ENCODE measurements at regions not wholly inside any gene's neighbourhood (a gene's known extent, or its start where the extent isn't known, plus 50 kb on each side); places are given as distances from the start of the nearest gene placed in this dataset.

DNA sequence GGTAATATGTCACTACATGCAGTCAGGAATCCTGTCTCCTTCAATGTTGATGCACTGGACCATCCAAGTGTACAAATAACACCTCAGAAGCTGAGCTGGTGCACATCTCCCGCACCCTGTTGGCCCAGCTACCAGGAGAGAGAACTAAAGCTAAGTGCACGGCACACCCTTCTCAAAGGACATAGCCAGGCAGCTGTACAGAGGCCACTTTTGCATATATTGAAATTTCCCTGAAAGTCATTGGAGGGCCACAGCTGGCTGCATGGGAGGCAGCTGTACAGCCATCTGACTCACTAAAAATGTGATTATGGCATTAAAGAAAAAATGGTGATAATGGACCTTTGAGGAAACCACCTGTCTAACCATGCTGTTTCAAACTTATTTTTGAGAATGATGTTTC, 441.7 kb downstream of the CBLN2 start:
- no peak for DNase-seq (ENCODE audit: low read depth in 3 of 3, low spot score in 2 of 3)

DNA sequence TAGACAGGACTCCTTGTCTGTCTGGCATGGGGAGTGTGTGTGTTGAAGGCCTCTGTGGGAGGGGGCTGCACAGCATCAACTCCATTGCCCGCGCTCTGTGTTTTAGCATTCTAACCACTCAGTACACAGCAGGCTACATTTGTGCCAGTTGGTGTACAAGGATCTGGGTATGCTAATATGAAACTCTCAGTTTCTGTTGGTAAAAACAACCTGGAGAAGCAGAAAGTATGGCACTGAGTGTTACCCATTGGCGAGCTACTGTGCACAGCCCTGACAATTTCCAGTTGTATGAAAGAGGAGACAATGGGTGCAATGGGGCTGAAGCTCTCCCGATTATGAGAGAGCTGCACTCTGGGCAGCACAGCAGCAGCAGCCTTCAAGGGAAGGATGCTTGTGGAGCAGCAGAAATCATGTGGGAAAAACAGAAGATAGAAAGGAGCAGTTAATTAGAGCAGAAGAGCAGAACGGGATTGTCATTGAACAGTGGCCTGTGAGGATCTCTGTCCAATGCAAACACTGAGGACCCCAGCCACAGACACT, 443.6 kb downstream of the CBLN2 start:
- DNase-seq (ENCODE audit: low read depth in 3 of 3, low spot score in 2 of 3), result no peak

DNA sequence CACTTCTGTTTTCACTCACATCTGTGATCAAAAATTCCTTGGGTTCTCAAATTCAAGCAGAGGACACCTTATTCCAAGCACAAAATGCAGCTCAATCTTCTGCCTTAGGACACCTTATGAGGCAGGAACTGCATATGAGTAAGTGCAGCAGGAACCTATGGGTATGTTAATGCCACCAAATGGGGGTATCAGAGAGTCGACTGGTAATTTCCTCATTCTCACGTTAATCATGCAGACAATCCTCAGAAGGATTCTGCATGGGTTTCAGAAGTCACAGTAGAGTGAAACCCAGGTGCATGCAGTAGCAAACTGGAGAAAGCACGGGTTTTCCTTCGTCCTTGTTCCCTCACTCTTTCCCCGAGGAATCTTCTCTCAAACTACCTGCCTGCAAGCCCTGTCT, 452.8 kb downstream of the CBLN2 start:
- DNase-seq (ENCODE audit: low read depth in 3 of 3, low spot score in 2 of 3), result no peak

DNA sequence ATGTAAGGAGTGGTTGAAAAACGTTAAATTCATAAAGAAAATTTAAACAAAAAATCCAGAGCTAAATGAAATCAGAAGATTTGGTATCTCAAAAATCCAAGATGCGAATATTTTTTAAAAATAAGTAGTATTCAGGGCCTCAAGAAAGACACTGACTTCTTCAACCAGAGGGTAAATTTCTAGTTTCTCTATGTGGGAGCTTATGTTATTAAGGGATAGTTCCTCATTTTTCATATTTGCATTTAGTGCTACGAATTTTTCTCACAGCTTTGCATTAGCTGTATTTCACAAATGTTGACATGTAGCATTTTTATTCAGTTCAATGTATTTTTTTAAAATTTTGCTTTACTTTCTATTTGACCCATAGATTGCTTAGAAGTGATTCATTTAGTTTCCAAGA, 454.7 kb downstream of the CBLN2 start:
- no peak for DNase-seq (ENCODE audit: low read depth in 3 of 3, low spot score in 2 of 3)

DNA sequence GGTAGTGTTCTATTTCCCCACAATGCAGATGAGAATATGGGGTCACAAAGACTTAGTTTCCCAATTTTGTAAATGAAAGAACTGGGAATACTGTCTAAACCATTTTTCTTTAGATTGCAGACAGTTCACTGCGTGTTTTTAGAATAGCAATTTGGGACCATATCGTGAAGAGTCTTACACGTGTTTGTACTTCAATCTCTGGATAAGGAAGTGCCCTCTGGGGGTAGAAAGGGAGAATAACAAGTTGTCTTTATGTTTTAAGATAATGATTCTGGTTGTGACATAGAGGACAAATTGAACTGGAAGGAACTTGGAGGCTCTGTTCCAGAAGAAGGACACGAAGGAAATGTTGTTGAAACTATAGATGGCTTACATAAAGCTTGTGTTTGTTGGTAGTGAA, 457.7 kb downstream of the CBLN2 start:
- no peak for DNase-seq (ENCODE audit: low read depth in 3 of 3, low spot score in 2 of 3)

DNA sequence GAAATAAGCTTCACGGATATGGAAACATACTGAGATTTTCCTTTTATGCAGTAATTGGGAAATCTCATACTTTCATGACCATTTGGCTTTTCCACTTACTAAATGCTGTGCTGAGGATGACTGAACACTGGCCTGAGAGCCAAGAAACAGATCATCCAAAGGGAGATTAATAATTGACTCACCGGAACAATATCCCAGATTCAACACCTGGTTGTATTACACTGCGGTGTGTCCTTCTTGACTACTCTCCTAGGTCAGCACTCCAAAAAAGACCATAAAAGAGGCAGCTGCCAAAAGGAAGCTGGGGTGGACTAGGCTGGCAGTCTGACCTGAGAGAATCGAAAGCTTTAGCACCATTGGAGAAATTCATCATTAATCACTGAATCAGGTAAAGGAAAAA, 469.1 kb downstream of the CBLN2 start:
- DNase-seq (ENCODE audit: low read depth in 3 of 3, low spot score in 2 of 3), result no peak

DNA sequence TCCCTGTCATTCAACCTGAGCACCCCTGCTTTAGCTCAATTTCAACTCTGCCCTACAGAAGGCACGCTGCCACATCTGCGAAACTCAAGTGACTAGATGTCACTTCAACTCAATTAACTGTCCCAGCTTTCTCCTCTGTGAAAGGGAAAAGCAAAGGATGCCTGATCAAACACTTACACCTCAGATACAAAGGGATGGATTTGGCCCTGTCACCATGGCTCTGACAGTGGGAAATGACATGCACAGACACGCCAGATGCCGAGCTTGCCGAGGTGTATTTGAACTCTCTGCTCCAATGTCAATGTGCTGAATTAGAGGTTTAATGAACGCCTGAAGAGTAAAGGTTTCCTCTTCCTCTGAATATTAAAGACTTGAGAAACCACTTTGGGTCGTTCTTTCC, 481.1 kb downstream of the CBLN2 start:
- no peak for DNase-seq (ENCODE audit: low read depth in 3 of 3, low spot score in 2 of 3)

DNA sequence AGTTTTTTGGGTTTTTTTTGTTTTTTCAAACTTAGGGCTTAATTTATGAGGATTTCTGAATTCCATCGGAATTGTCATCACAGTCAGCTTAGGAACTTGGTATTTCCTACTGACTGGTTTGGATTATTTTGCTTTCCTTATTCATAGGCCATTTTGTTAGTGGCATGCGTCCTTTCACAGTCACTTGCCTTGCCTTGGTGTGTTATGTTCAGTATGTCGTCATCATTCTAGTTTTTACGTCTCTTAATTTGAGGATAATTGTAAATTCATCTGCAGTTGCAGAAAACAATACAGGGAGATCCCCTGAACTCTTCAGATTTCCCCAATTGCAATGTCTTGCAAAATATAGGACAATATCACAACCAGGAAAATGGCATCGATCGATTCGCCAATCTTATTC, 485.3 kb downstream of the CBLN2 start:
- no peak for DNase-seq (ENCODE audit: low read depth in 3 of 3, low spot score in 2 of 3)

DNA sequence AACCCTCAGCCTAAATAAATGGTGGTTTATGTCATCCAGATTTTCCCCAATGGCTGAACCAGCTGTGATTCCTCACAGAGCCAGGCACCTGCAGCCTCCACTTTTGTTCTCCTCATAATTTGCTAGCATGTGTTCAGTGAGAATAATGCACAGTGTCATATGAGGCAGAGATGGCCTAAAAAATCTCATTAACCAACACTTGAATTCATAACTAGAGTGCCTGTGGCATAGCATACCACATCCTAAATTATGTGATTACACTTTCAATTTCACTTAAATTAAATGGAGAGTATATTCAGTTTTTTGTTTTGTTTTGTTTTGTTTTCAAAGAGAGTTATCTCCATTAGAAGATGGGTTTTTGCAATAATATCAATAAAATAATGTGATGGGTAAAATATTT, 488.0 kb downstream of the CBLN2 start:
- DNase-seq (ENCODE audit: low read depth in 3 of 3, low spot score in 2 of 3), result no peak

DNA sequence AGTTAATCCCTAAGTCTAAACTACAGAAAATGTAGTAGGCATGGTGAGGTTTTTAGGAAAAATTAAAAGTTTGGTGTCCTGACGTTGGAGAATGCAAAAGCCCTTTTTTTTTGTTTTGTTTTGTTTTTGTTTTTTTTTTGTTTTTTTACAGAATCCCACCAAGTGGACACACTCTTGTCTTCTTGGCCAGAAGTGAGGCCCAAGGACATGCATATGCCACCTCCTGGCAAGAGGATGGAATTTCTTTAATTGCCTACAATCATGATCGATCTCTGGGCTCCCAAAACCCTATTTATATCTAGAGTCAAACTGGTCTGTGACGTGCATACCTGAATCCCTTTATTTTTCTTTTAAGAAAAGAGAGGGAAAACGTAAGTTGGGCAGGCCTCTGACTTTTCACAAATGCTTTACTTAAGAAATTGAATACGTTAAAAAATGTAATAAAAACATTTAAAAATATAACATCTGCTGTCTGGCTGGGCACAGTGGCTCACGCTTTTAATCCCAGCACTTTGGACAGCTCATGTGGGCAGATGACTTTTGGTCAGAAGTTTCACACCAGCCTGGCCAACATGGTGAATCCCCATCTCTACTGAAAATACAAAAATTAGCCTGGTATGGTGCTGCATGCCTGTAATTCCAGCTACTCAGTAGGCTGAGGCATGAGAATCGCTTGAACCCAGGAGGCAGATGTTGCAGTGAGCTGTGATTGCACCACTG, 502.7 kb downstream of the CBLN2 start:
- no peak for DNase-seq (ENCODE audit: low read depth in 3 of 3, low spot score in 2 of 3)

DNA sequence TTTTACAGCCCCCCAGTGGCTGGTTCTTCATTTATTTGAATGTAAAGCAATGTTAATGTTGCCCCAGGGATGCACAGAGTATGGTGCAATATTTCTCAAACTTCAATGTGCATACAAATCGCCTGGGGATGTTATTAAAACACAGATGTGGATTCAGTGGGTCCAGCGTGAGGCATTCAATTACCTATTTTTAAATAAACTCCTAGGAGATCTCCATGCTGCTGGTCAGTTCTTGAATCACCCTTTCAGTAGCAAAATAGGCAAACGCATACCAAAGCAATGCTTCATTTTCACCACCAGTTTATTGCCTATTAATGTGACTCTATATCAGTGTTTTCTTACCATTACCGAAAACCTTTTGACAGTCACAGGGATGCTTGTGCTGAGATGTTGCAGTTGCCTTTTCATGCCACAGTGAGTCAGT, 530.7 kb downstream of the CBLN2 start:
- no peak for DNase-seq (ENCODE audit: low read depth in 3 of 3, low spot score in 2 of 3)

DNA sequence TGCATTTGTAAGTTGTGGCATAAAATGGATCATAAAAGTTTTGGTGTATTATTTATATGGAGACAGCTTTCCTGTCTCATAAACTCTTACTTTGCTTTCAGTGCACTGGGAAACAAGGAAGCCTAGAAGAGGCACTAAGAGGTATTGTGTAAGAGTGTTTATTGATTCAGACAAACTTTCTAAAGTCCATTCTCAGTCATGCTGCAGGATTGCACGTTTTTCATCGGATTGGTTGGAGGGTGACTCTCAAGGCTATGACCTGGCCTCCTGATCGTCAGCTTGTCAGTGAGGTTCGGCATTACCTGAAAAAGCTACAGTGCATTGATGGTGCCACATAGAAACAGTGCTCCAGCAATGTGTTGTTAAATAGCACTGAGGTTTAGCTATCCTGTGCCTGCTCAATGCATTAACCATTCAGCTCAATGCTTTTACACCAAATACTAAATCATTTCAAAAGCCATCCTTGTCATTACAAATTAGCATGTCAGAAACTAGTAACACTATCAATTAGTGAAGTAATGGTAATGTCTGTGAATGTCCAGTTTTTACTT, 545.5 kb downstream of the CBLN2 start:
- DNase-seq (ENCODE audit: low read depth in 3 of 3, low spot score in 2 of 3), result no peak

DNA sequence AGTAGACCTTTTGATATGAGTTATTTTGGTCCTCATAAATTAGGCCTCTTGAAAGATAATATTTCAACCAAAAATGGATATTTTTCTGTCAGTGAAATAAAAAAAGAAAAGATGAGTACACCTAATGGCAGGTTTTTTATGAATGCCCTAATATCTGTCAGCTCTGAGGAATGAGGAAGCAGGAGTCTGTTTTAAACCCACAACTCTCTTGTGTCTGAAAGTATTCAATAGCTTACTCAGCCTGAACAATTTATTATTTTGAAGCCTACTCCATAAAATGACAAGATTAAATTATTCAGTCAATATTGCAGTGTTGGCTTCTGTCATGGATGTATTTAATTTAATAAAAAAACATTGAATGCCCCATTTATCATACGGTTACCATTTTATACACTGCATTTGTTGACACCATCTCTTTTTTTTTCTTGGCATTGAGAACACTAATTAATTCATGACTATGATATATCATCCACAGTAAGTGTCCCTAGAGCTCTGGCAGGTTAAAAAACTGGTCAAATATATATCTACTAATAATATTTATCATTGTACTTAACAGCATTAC, 548.2 kb downstream of the CBLN2 start:
- no peak for DNase-seq (ENCODE audit: low read depth in 3 of 3, low spot score in 2 of 3)

DNA sequence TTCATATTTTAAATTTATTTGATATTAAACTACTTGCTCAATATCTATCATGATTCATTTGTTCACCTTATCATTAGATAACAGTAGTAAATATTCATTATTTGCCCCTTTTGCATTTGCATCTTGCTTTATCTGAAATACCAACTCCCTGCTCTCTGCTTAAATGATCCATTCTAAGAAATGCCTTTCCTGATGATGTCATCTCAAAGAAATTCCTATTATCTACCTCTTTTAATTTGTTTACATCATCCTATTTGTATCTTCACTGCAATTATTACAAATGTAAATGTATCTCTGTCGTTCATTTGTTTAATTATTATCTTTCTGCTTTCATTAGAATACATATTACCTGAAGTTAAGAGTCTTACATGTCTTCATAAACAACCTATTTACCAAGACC, 549.9 kb downstream of the CBLN2 start:
- no peak for DNase-seq (ENCODE audit: low read depth in 3 of 3, low spot score in 2 of 3)

DNA sequence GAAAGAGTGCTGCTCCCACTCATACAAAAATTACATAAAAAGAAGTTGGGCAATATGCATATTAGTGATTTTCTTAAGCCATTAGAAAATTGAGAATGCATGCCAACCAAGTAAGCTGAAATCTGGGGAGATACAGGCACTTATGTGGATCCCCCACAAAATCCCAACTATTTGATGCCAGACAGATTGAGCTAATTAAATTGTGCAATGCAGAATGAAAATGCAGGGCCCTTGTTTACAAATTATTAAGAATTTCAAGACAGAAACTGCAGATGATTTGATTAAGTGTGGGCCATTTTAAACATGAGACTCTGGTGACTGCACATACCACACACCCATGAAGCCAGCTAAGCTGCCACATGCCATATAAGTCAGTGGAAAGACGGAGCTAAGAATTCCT, 554.5 kb downstream of the CBLN2 start:
- no peak for DNase-seq (ENCODE audit: low read depth in 3 of 3, low spot score in 2 of 3)

DNA sequence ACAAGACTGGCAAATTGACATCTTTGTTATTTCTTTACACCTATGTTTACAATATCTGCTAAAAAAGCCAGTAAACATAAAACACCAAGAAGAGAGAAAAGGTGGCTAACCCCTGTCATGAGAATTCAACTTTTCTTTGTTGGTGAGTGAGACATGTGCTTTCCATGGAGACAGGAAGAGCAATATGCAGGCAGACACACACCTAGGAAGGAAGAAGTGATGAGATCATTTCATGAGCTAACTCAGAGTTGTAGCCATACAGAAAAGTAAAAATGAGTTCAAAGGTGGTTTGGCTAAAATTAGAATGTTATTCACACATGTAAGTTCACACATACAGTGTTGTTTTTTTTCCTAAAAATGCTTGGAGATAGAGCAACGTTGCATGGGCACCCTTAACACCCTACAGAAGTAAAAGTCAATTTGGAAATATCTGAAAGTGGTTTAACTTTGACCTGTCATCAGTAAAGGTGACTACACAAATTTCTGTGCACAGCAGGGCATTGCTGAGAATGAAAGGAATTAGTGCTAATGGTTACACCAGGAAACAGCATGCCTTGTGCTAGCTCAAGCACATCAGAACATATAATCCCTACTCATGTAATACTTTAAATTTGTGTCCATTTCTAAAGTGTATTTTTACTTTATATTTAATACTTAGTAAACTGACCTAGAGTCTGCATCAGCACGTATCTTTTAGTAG, 557.6 kb downstream of the CBLN2 start:
- no peak for DNase-seq (ENCODE audit: low read depth in 3 of 3, low spot score in 2 of 3)

DNA sequence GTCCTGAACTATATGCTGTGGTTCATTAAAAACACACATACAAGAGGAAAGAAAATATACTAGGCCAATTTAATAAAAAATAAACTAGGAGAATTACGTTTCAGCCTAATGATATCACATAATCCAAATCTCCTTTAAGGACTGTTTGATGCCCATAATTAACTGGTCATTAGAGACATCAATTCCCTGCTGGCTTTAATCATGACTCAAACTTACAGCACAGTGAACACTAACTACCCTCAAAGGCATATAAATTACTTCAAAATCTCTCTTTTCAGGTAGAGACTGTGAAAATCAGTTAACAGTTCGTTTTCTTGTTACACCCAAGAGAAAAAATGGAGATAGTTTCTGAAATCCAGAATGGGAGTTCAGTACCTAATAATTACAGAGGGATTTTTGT, 567.4 kb downstream of the CBLN2 start:
- DNase-seq (ENCODE audit: low read depth in 3 of 3, low spot score in 2 of 3), result no peak

DNA sequence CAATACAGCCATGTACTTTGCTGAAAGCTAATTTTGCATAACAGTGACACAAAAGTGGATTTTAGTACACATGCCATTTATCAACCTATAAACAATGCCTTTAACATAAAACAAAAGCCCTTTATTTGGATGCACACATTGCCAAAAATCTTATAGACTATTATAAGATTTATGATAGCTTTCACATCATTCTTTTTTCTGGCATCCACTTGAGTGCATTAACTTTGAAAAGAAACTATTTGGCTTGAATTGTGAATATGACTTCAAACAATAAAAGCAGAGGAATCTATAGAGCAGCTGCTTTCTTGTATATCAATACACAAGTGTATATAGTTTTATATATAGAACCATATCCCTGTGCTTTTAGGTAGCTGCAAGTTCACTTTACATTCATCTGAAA, 577.4 kb downstream of the CBLN2 start:
- DNase-seq (ENCODE audit: low read depth in 3 of 3, low spot score in 2 of 3), result no peak

DNA sequence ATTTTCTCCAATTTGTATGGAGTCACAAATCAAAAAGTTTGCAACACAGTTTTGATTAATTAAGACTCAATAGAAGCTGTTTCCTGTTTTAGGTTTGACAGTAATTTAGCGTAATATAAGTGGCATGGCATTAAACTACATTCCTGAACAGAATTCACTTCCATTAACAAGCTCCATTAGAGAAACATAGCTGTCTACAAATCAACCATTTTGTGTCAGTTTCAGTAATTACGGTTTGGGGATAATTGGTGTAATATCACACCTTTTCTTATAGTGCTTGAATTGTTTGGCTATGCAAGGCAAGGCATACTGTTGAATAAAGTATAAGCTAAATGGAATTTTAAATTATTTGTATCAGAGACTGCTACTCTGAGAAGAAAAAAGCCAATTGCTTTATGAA, 585.5 kb downstream of the CBLN2 start:
- DNase-seq (ENCODE audit: low read depth in 3 of 3, low spot score in 2 of 3), result no peak

DNA sequence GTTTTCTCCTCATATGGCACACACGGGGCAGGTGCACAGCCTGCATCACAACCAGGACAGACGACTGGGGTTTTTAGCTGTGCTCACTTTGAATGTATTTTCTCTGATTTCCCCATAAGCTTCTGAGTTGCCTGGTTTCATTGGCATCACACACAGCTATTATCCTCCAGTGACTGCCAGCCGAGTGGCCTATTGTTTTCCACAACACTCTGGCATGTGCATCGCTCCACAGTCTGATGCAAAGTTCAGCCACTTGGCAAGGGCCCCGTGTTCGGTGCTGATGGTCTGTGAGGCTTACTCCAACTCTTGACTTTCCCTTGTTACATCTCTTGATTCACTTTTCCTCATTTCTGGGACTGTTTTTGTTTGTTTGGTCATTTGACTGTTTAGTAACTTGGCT, 593.1 kb downstream of the CBLN2 start:
- no peak for DNase-seq (ENCODE audit: low read depth in 3 of 3, low spot score in 2 of 3)

DNA sequence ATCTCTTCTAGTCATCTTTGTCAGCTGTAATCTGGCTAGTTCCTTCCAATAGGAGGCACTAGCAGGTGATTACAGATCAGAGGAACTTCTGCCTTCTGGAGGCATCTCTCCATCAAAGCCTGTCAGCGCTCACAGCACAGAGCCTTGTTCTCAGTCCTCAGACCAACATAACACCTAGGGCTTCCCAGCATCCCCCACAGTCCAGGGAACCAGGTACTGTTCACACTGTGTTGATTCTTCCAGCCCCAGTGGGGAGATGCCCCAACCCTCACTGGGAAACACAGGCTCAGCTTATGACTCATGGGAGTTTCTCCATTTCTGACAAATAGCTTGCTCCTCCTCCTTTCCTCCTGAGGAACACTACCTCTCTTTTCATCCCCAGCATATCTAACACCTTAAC, 601.7 kb downstream of the CBLN2 start:
- DNase-seq (ENCODE audit: low read depth in 3 of 3, low spot score in 2 of 3), result no peak

DNA sequence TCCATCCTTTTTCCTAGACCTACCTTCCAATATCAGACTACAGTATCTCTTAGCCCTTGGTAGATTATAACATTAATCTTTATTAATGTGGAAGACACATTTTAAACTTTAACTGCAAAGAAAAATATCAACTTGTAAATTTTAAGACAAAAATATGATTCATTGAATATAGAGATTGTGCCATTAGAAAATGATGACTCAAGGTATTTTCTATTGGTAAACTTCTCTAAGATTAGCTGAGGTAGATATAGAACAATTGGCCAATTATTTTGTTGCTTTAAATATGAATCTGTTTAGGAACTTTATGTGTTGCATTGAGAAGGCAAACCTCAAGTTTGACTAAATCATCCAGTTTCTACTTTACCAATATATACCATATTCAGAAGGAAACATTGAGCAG, 604.7 kb downstream of the CBLN2 start:
- no peak for DNase-seq (ENCODE audit: low read depth in 3 of 3, low spot score in 2 of 3)
